ENCODE measurements at regions not wholly inside any gene's neighbourhood (a gene's known extent, or its start where the extent isn't known, plus 50 kb on each side); places are given as distances from the start of the nearest gene placed in this dataset.
"Not testable (repeated sequence)": the region's sequence is repeated elsewhere in the genome, so short reads cannot be mapped to it uniquely, and the experiment has no call there.

DNA sequence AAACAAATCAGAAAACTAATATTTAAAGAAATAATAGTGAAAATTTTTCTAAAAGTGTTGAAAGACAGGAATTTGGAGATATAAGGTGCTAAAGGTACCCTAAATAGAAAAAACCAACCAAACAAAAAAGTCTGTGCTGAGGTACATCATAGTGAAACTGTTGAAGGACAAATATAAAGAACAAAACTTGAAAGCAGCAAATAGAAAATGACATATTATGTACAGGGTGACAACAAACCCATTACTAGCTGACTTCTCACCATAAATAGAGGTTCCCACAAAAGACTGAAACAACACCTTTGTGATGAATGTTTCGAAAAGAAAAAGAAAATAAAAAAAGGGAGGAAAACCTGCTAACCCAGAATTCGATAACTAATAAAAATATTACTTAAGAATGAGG lies 502.5 kb upstream of the NECTIN3 start:
- DNase-seq: no peak

DNA sequence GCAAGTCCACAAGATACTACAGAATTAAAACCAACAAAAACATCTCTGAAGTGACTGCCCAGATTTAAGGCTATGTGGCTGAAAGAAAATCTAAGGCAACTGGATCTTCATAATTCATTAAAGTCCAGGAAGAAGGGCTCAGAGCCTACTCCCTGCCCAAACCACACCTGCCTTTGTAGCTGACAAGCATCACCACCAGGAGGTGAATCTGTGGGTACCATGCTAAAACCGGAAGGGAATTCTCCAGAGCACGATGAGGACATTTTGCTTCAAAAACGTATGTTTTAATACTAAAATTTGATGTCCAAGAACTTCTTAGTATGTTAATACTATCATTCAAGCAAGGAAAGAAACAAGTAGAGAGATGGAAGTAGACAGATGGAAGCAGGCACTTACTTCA lies 495.9 kb upstream of the NECTIN3 start:
- no peak for DNase-seq

DNA sequence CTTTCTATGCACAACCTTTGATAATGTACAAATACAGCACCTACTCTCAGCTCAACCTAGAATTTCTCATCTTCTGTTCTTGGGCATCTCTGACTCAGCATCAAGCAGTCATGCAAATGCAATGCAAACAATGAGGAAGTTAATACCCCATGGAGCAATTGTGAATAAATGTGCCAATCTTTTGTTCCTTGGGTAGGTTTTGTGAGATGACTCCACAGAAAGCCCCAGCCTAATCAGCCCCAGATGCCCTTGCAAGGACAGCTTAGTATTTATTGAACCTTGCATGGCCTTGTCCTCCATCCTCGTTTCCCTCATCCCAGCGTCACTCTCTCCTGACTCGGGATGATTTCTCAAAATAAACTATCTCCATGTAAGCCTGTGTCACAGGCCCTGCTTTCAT lies 494.7 kb upstream of the NECTIN3 start:
- no peak for DNase-seq

DNA sequence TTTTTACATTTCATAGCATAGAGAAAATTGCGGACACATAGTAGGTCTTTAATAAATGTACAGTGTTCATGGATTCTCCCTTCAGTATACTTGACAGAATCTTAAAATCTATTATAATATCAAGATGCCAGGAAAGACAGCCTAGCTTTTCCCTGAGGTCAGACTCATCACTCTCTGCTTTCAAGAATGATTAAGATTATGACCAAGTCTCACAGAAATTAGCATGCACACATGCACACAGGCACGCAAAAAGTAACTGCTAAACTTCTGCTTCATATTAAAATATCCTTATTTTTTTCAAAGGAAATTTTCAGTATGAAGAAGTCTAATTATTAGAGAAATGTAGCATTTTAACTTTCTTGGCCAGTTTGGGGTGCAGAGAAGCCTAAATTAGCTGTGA lies 493.8 kb upstream of the NECTIN3 start:
- DNase-seq: no peak

DNA sequence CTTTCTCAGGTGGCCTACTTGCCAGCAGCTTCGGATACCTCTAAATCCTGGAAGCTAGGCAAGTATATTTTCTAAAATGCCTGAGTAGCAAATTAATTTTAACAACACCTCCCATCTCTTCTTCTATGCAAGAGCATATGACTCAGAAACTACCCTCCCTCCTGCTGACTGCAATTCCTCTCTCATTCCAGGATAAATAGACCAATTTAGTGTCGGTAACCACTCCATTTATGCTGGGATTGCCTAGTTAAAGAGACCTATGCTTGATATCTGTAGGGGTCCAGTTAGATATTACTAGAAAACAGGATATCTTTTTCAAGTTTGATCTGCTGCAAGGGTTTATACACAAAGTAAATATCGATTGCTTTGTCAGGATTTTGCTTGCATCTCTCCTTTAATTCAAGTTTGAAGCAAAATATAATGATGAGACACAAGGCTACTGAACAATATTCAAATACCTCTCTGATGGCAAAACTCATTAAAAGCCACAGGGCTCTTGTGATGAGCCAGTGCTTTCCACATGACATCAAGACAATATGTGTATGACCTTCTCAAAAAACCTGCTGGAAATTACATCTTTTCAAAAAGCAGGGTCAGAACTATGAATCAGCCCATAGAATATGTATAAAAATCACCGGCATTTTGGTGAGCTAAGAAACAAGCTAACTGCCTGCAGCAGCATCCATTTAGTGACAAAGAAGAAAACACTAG lies 491.6 kb upstream of the NECTIN3 start:
- no peak for DNase-seq

DNA sequence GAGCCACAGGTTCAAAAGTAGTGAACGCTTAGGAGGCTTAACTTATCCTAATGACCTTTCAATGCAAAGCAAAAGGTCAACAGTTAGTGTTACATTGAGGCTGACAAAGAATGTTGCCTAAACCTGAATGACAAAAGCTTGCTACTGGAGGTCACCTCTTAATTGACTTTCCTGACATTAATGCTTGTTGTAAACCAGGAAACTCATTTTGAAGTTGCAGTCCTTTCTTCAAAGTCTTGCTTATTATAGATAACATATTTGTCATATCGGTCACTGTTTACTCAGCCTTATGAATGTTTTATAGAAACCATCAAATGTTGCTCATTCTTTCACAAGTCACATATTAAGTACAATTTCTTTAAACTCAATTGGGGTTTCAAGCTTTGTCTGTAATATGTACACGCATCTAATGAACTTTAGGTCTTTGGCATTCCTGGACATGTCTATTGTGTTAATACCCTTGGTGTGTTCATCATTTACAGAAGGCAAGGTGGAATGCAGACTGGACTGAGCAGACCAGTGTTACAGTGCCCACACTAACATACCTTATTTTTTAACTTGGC lies 488.2 kb upstream of the NECTIN3 start:
- DNase-seq: no peak

DNA sequence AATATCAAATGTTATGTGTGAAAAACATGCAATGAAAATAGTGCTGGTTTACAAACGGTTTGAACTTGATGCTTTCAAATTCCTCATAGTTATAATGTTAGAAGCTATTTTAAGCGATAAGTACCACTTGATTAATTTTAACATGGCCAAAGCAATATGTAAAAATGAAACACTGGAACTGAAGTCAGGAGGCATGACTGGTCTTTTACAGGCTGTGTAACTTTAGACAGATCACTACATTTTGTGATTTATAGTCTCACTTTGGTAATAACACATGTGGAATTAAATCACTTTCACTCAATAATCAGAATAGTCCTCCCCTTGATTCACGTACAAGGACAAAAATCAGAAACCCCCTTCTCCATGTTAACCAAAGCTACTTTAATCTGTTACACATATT lies 482.7 kb upstream of the NECTIN3 start:
- no peak for DNase-seq

DNA sequence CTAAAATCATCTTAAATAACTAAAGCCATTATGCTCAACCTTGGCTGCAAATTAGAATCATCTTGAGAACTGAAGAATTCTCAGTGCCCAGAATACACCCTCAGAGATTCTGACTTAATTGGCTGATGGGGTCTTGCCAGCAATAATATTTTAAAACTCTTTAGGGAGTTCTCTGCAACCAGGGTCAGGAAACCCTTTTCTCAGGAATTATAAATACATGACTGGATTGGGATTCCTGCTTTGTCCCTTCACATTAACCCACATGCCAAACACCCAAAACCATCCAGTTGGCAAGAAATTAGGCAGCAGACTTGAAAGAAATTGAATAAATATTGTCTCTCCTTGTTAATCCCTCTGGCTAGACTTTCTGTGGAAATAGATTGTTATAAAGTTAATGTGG lies 482.3 kb upstream of the NECTIN3 start:
- no peak for DNase-seq

DNA sequence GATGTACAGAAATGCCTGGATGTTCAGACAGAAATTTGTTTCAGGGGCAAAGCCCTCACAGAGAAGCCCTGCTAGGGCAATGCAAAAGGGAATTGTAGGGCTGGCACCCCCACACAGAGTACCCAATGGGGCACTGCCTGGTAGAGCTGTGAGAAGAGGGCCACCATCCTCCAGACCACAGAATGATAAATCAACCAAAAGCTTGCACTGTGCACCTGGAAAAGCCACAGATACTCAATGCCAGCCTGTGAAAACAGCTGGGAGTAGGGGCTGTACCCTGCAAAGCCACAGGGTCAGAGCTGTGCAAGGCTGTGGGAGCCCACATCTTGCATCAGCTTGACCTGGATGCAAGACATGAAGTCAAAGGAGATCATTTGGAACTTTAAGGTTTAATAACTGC lies 477.9 kb upstream of the NECTIN3 start:
- DNase-seq: no peak

DNA sequence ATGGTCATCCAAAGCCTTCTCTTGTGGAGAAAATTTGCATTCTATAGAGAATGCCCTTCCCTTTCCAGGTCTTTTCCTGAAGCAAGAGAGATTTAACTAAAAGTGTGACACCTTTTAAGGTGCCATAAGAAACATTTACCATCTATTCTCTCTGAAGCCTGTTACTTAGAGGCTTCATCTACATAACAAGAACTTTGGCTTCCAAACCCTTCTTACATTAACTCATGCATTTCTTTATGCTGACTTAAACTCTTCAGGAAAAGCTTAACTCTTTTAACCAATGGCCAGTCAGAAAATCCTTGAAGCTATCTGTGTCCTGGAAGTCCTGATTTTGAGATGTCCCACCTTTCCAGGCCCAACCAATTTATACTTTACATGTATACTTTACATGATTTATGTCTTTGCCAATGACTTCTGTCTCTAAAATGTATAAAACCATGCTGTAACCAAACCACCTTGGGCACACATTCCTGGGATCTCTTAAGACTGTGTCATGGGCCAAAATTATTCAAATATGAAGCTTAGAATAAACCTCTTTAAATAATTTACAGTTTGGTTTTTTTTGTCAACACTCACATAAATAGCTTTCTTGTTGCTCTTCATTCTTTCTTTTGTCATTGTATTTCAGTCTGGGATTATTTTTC lies 472.6 kb upstream of the NECTIN3 start:
- DNase-seq: no peak

DNA sequence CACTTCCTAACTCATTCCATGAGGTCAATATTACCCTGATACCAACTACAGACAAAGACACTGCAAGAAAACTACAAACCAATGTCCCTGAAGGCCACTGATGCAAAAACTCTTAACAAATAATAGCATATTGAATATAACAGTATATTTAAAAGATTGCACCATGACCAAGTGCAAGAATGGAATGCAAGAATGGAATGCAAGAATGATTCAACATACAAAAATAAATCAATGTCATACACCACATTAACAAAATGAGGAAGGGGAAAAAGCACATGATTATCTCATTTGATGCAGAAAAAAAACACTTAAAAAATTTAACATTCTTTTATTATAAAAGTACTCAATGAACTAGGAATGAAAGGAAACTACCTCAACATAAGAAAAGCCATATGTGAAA lies 463.1 kb upstream of the NECTIN3 start:
- DNase-seq: no peak

DNA sequence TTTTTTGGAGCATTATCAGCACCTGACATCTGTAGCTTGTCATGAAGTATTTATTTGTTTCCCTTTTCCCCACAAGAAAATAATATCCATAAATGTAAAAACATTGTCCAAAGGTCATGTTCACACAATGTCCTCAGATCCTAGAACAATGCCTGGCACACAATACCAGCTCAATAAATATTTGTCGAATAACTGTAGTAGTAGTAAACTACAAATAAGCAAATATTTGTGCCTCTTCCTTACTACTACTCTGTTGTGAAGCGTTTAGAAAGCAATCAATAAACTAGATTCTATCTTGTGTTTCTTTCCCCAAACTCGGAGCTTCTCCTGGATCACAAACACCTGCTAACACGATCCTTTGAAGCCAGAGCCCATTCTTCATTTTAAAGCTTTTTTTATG lies 459.6 kb upstream of the NECTIN3 start:
- no peak for DNase-seq

DNA sequence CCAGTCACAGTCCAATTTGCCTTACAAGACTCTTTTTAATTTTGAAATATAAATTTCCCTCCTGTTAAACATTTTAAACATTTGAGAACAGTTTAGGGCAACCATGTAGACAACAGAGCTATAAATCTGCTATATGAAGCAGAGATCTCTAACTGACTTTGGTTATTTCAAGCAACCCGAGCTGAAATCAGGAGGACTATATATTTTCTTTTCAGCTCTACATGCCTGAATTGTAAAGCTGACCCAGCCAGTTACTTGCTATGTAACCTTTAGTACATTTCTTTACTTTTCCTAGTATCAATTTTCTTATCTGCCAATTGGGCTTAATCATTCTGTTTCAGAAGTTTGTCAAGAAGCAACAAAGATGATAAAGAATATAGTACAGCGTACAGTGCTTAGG lies 457.4 kb upstream of the NECTIN3 start:
- no peak for DNase-seq

DNA sequence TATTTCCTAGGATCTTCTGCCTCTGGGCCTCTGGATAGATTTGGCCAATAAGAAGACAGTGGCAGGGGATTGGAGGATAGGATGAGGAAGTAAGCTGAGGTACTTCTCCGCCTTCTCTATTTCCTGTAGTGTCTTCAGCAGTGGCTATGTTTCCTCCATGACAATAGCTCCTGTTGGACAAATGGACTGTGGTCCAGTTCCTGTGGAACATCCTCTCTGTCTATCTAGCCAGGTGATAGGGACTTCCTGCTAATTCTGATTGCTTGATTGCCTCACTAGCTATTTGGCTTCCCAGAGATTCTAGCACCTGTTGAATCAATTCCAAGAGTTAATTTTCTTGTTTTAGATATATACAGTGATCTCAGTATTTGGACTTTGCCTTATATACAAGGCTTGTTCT lies 456.2 kb upstream of the NECTIN3 start:
- DNase-seq: no peak

DNA sequence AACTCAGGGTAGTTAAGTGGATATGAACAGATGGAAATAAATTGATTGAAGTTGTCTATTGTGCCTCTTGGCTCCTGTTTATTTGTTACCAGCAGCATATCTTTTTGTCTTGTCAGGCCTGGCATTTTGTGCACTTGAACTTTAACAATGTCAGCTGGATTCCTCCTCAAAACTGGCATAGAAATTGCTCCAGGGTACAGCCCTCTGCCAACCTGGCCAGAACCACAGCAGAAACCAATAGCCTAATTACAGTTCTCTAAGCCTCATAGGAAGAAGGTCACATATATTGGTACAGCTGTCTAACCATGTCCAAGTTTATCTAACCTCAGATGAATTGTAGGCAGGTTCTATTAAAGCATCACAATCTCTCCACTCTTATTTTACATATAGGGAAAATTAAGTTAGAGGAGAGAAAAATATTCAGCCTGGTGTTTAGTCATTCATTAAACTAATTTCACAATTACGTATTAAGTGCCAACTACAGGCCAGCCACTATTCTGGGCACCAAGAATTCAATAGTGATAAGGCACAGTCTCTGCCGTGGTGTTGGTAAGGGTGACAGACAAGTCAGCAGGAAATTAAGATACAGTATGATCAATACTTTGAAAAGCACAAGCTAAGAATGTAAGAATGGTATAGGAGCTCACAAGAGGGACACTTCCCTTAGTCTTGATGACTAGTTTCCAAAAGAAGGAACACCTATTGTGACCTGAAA lies 452.9 kb upstream of the NECTIN3 start:
- DNase-seq: no peak

DNA sequence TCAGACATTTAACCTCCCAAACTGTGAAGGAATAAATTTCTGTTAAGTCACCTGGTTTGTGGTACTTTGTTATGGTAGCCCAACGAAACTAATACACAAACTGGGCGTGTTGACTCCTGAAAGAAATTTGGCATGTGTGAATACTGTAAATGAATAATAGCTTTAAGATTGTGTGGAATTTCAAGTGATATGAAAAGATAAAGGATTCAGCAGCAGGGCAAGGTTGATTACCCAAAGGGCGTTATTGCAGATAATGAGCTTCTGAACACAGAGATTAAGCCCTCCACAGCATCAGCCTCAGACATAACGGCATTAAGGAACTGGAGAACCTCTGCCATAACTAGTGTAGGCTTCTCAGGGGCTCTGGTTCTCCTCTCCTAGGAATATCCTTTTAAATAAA lies 451.5 kb upstream of the NECTIN3 start:
- no peak for DNase-seq

DNA sequence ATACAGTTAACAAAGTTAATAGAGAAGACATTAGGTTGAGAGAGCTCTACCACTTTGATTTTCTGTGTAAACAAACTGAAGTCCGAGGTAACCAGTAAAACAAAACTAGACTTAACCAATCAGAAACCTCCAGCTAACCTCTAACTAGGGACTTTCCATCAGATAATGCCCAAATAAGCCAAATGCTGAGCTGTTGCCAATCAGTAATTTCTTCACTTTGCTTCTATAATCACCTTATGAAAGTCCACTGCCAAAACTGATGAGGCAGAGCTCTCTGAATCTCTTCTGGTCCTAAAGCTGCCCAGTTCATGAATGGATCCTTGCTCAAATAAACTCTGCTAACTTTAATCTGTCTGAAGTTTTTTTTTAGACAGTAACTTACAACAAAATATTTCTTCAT lies 448.0 kb upstream of the NECTIN3 start:
- DNase-seq: no peak

DNA sequence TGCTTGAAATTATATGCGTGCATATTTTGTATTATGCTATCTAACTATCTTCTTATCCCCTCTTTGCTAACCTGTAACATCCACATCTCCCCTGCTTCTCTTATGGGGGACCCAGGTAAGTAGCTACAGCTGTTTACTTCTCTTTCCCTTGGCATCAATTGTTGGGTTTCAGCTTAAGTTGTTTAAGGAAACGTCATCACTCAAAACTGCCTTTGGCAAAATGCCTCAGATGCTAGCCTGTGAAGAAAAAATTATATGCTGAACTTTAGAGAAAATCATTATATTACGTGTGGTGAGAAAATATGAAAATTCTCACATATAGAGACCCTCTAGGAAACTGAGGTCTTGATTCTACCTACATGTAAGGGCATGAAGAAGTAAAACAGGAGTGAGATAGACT lies 447.0 kb upstream of the NECTIN3 start:
- DNase-seq: no peak

DNA sequence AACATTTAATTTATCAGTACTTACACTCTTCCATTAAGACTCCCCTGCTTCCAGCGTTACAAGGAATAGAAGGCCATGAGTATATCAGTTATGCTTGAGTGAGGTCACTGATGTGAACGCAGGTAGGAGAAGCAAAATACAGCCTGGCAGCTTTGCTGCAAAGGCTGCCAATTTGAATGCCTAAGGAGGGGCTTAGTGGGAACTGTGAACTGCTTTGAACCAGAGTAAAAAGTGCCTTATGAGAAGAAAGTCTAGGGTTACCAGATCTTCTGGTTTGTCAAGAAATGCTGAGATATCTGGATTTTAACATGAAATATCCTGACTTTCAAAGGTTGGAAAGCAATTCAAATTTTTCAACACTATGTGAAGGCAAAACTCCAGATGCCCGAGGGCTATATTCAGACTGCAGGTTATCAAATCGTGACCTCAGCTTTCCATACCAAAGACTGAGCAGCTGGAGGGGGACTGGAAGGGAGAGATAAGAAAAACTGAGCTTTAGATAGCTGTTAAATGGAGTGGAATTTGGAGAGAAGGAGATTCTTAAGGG lies 446.3 kb upstream of the NECTIN3 start:
- no peak for DNase-seq

DNA sequence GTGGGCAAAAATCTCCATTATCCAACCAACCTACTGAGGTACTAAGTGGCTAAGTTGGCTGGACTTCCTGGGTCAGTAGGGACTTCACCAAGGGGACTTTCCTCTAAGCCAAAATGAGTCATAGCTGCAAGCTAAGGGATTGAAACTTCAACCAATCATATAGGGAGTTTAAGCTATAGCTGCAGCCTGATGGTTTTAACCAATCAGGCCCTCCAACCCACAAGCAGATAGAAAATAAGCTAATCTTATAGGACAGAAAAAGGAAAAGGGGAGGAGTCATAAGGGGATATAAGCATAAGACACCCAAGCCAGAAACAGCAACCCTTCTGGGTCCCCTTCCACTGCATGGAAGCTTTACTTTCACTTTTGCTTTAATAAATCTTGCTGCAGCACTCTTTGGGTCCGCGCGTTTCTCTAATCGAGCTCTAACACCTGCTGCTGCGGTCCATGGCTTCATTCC lies 444.9 kb upstream of the NECTIN3 start:
- not testable (repeated sequence) for DNase-seq

DNA sequence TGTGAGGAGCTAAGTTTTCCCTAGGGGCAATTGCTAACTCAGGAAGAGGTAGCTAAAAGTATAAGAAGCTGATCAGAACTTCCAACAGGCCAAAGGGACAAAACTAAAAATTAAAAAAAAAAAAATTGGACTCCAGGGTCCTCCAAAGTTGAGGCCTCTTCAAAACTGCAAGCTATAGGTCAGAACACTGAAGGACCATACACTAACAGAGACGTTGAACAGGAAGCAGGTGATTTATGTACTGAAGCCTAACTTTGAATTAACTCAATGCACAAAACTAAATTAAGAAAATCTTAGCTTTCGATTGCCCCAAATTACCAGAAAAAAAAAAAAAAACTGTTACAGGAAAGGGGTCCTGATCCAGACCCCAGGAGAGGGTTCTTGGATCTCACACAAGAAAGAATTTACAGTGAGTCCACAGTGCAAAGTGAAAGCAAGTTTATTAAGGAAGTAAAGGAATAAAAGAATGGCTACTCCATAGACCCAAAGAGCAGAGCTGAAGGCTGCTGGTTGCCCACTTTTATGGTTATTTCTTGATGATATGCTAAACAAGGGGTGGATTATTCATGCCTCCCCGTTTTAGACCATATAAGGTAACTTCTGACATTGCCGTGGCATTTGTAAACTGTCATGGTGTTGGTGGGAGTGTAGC lies 442.8 kb upstream of the NECTIN3 start:
- no peak for DNase-seq

DNA sequence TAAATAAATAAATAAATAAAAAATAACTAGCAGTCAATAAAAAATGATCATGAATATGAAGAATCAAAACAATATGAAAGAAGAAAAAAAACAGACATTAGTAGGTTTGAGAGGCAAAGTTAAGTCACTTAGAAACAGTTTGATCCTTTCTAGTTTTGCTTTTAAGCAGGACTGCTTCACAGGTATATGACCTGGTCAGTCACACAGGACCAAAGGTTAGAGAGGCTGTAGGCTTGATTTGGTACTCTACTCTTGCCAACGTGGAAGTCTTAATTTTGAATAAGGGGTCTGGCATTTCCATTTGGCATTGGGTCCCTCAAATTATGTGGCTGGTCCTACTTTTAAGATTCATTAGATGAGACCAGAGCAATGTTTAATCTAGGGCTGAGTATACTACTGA lies 441.7 kb upstream of the NECTIN3 start:
- DNase-seq: no peak

DNA sequence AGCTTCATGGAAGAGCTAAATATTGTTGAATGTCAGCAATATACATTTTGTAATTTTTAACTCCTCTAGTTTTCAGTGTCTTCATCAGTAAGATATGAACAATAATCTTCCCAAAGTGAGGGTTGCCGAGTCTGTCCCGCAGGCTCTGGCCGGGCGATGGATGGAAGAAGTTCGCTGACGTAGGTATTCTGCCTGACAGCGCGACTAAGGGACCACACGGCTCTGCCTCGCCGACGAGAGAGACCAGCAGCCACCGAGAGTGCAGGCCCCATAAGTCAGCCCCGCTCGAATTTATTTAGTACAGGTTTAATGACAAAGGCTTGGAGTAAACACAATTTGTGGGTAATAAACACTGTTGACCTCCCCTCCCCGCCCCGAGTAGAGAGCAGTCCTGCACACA lies 427.4 kb upstream of the NECTIN3 start:
- no peak for DNase-seq

Data from NCI-H510A (cell line).